ENCODE measurements at regions not wholly inside any gene's neighbourhood (a gene's known extent, or its start where the extent isn't known, plus 50 kb on each side); places are given as distances from the start of the nearest gene placed in this dataset.

- TF ChIP-seq, protein P1, sequence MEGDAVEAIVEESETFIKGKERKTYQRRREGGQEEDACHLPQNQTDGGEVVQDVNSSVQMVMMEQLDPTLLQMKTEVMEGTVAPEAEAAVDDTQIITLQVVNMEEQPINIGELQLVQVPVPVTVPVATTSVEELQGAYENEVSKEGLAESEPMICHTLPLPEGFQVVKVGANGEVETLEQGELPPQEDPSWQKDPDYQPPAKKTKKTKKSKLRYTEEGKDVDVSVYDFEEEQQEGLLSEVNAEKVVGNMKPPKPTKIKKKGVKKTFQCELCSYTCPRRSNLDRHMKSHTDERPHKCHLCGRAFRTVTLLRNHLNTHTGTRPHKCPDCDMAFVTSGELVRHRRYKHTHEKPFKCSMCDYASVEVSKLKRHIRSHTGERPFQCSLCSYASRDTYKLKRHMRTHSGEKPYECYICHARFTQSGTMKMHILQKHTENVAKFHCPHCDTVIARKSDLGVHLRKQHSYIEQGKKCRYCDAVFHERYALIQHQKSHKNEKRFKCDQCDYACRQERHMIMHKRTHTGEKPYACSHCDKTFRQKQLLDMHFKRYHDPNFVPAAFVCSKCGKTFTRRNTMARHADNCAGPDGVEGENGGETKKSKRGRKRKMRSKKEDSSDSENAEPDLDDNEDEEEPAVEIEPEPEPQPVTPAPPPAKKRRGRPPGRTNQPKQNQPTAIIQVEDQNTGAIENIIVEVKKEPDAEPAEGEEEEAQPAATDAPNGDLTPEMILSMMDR (IDR thresholded peaks at IDR 0.05; ENCODE audit: poor library complexity), result no peak
- TF ChIP-seq EZH2 (IDR thresholded peaks at IDR 0.05; ENCODE audit: borderline replicate concordance) (no peak), EZH2phosphoT487 (IDR thresholded peaks at IDR 0.05; ENCODE audit: low read depth, severe bottlenecking, unreplicated experiment) (no peak)
Measured at GRCh38 chr6:65933390-65933789, 226.4 kb upstream of the EYS start.

Measured in hepatocyte (in vitro differentiated cells).